Panc1 (cell line): ENCODE measurements at regions not wholly inside any gene's neighbourhood (a gene's known extent, or its start where the extent isn't known, plus 50 kb on each side); places are given as distances from the start of the nearest gene placed in this dataset.

Experiments
- ATAC-seq: fragments of 200-7000 bp; cut with Tn5 transposase; 2 replicates; pipeline ENCODE4 v1.9.1; 2020; ENCODE audit warnings: mild to moderate bottlenecking, moderate library complexity
- BruUV-seq: library from RNA; stranded (reverse); fragments of 400-500 nt; replicated peaks from 2 replicates; lab custom pipeline; 2021; lab: Mats Ljungman, UMichigan
- CTCF ChIA-PET: fragments of 300-600 bp; sonication (Branson Sonifier 250); formaldehyde crosslinking; loops from one replicate; lab custom pipeline; 2022; ENCODE audit warnings: antibody characterized with exemption; lab: Charles Lee
- POLR2A ChIA-PET: fragments of 300-600 bp; sonication (Branson Sonifier 250); formaldehyde crosslinking; loops from one replicate; lab custom pipeline; 2022; ENCODE audit warnings: antibody characterized with exemption; lab: Charles Lee
- DNase-seq: peaks from one replicate; pipeline ENCODE4 v3.0.0-alpha.2; 2010; ENCODE audit warnings: low read depth, low spot score
- H3K27ac ChIP-seq: 2 replicates; pipeline ENCODE4 v1.5.1; 2011; ENCODE audit warnings: mild to moderate bottlenecking, low read length, inconsistent platforms
- H3K27me3 ChIP-seq: fragments of 200-500 bp; sonication (Bioruptor generic); 2 replicates; pipeline ENCODE4 v1.6.0; 2014; ENCODE audit warnings: low read length, inconsistent platforms; ENCODE audit not compliant: control insufficient read depth, insufficient read depth
- H3K36me3 ChIP-seq: fragments of 200-500 bp; sonication (Bioruptor generic); 2 replicates; pipeline ENCODE4 v1.5.1; 2014; ENCODE audit warnings: inconsistent platforms, mild to moderate bottlenecking, low read length, moderate library complexity; ENCODE audit not compliant: control insufficient read depth, insufficient read depth
- H3K4me1 ChIP-seq: 2 replicates; pipeline ENCODE4 v1.5.1; 2011; ENCODE audit warnings: inconsistent platforms, mild to moderate bottlenecking, low read length, moderate library complexity; ENCODE audit not compliant: control insufficient read depth, insufficient read depth
- H3K4me3 ChIP-seq, 2 experiments: 2 replicates each; pipeline ENCODE4 v1.5.1; 2011 to 2012; ENCODE audit warnings: low read depth in 2 of 2, low read length in 2 of 2, mild to moderate bottlenecking in 2 of 2, inconsistent platforms in 1 of 2, moderate library complexity in 1 of 2
- H3K9me3 ChIP-seq: fragments of 200-500 bp; sonication (Bioruptor generic); 2 replicates; pipeline ENCODE4 v1.5.1; 2014; ENCODE audit warnings: low read depth, mild to moderate bottlenecking, inconsistent platforms, low read length, moderate library complexity; ENCODE audit not compliant: control insufficient read depth, insufficient read depth
- CTCF ChIP-seq: fragments of 450-650 bp; IDR thresholded peaks from 2 replicates; pipeline ENCODE4 v1.5.1; 2017; ENCODE audit warnings: mild to moderate bottlenecking
- POLR2AphosphoS5 ChIP-seq: IDR thresholded peaks from 2 replicates; pipeline ENCODE4 v1.6.1; 2012; ENCODE audit warnings: mild to moderate bottlenecking, low read depth, low read length, moderate library complexity
- REST ChIP-seq, 2 experiments: IDR thresholded peaks; 2 replicates each; pipeline ENCODE4 v1.6.1; 2011 to 2012; ENCODE audit warnings: low read depth in 2 of 2, control low read depth in 1 of 2, low read length in 1 of 2, mild to moderate bottlenecking in 1 of 2, moderate library complexity in 1 of 2; ENCODE audit not compliant: insufficient read depth in 1 of 2
- SIN3A ChIP-seq: IDR thresholded peaks from 2 replicates; pipeline ENCODE4 v1.6.1; 2012; ENCODE audit warnings: low read depth, mild to moderate bottlenecking, low read length, moderate library complexity, borderline replicate concordance; ENCODE audit not compliant: insufficient read depth
- TCF7L2 ChIP-seq: IDR thresholded peaks from 2 replicates; pipeline ENCODE4 v1.6.1; 2011; ENCODE audit warnings: mild to moderate bottlenecking, low read depth, low read length, inconsistent platforms
- in situ Hi-C: cut with HindIII; loops from 2 replicates; pipeline ENCODE4 v1.10.0; 2016; ENCODE audit warnings: low sequenced_read_pairs, low pct_unique_long_range_greater_than_20kb
- intact Hi-C: fragments of 100-400 bp; cut with micrococcal nuclease; formaldehyde crosslinking; loops from one replicate; pipeline ENCODE4 v1.10.0; 2022; ENCODE audit not compliant: unreplicated experiment

- Histone ChIP-seq H3K27ac (no peak overlapping the region), H3K4me1 (no peaks in the 10 kb centered on the region), H3K36me3 (no peaks in the 10 kb centered on the region), H3K27me3 (no peaks in the 10 kb centered on the region), H3K9me3 (no peaks in the 10 kb centered on the region; the same call in 1 of the 2 replicates), H3K4me3 (no peak overlapping the region)
- no peak for TF ChIP-seq REST (IDR thresholded peaks at IDR 0.05; ENCODE audit: insufficient read depth in 1 of 2, low read depth in 2 of 2, low read length in 1 of 2)
- no peak for TF ChIP-seq CTCF
- TF ChIP-seq SIN3A, result no peak
- TF ChIP-seq TCF7L2, result no peak
- no peak for TF ChIP-seq POLR2AphosphoS5
- in situ Hi-C loops, result no loop called here
- ATAC-seq, result no peak
- intact Hi-C loops, result no loop called here
- CTCF ChIA-PET, result no interaction called here
- POLR2A ChIA-PET, result no interaction called here
- no peak for DNase-seq
- BruUV-seq, result no TSS peak
These were observed 247.2 kb upstream of the B3GALT2 start for GRCh38 chr1:193433599-193433998.

- CTCF ChIA-PET, result no interaction called here
- H3K27ac ChIP-seq, result no peak overlapping the region
- TF ChIP-seq CTCF (no peak), TCF7L2 (no peak), SIN3A (no peak), POLR2AphosphoS5 (no peak), REST (IDR thresholded peaks at IDR 0.05; ENCODE audit: insufficient read depth in 1 of 2, low read depth in 2 of 2, low read length in 1 of 2) (no peak)
- no peaks in the 10 kb centered on the region for H3K27me3 ChIP-seq
- no TSS peak for BruUV-seq
- no peak for ATAC-seq
- POLR2A ChIA-PET, result no interaction called here
- DNase-seq, result no peak
- intact Hi-C loops (no loop called here), in situ Hi-C loops (no loop called here)
- no peaks in the 10 kb centered on the region for H3K36me3 ChIP-seq
- H3K4me3 ChIP-seq, result no peak overlapping the region
- no peaks in the 10 kb centered on the region for H3K4me1 ChIP-seq
- no peaks in the 10 kb centered on the region; the same call in 1 of the 2 replicates for H3K9me3 ChIP-seq
These were observed 246.7 kb upstream of the B3GALT2 start for GRCh38 chr1:193432979-193433587.
